ENCODE measurements at regions not wholly inside any gene's neighbourhood (a gene's known extent, or its start where the extent isn't known, plus 50 kb on each side); places are given as distances from the start of the nearest gene placed in this dataset.
"Not testable (repeated sequence)": the region's sequence is repeated elsewhere in the genome, so short reads cannot be mapped to it uniquely, and the experiment has no call there.

DNA sequence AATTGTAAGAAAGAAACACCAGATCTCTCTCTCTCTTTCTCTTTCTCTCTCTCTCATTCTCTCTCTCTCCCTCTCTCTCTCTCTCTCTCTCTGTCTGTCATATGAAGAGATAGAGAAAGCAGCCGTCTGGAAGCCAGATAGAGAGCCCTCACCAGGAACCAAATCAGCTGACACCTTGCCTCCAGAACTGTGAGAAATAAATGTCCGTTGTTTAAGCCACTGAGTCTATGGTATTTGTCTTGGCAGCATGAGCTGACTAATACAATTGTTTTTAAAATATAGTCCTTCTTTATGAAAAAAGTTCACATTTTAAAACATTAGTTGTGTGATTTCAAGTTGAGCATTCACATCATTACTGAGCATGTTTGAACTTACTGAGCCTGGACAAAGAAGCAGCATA, 275.6 kb downstream of the CETN3 start:
- no peak for DNase-seq (ENCODE audit: low spot score)

DNA sequence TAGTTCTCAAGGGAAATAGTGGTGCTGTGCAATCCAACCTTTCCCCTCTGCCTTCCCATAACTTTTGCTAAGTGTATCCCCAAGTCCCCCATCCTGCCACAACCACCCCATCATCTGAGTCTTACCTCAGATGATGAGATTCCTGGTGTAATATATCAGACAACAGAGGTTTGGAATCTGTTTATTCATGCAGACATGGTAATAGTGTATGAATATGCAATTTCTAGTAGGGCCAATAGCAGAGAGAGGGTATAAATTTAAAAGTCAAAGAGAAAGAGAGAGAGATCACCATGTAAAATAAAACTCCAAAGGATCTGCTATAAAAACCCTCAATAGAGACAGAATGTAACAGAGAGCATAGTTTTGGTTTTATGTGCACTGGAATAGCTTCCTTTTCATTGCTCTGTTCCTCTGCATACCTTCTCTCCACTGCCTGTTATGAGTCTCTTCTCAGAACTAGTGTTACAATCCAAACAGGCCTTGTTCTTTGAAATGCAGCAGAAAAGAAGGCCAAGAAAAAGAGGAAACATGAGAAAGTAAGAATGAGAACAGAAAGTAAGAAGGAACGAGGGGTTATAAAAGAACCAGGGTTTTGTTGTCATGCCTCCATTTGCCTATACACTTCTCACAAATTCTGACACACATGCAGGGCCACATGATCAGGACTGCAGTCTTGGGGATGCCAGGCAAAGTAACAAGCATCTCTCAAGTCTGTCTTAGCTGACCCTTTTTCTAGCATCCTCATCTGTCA, 278.0 kb downstream of the CETN3 start:
- no peak for DNase-seq (ENCODE audit: low spot score)

DNA sequence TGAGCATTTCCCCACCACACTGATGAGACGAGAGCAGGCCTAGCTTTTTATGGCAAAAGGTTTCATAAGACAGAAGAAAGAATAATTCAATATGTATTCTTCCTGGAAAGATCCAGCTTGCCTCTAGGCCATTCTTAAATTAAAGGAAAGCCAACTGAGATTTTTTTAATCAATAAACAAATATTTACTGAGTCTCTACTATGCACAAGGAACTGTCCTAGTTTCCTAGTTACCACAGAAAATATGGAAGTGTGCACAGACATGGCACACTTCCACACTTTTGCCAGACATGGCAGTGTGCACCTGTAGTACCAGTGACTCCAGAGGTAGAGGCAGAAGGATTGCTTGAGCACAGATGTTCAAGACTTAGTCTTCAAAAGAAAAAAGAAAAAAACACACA, 281.0 kb downstream of the CETN3 start:
- no peak for DNase-seq (ENCODE audit: low spot score)

DNA sequence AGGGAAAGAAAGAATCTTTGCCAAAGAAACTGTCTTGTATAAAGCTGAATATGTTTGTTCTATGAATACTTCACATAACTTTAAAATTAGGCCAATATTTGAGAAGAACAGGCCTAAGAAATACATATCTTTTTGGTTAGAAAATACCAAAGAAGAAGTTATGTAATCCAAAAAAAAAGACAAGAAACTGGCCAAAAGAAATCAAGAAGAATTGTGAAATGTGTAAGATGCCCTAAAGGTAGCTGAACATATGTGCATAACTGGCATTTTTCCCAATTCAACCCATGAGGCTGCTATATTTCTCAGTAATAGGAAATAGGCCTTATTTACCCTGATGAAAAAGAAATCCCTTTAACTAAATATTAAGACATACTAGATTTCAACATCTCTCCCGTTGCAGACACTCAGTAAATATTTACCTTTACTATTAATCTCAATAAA, 290.0 kb downstream of the CETN3 start:
- DNase-seq (ENCODE audit: low spot score), result no peak

DNA sequence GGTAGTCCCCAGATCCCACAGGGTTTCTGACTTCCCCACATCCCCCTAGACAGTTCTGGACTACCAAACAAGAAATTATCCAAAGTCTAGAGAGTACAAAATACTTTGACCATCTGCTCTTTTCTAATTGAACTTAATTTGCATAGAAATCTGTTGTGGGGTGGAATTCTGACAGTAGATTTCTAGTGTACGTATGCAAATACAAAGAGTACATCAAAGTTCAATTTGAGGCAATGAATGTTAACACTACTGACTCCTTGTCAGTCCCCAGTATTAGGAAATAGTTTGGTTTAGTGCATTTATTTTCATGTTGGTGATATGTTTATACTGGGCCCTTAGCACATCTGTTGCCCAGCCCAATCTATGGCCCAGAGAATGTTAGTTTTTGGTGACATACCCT, 292.6 kb downstream of the CETN3 start:
- DNase-seq (ENCODE audit: low spot score), result no peak

DNA sequence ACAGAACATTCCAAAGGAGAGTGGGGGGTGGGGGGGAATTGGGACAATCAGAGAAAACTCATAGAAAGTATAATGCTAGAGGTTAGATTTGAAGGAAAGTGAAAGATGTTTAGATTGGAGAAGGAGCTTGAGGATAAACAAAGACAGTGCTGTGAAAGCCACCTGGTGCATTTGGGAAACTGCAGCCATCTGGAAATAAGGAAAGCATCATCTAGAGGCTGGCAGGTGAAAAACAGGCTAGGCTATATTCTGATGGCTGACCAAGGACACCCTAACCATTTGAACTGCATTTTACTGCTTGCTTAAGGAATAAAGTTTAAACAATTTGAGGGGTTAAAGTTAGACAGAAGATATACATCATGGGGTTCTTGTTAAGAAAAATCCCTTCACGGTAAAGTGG, 296.4 kb downstream of the CETN3 start:
- no peak for DNase-seq (ENCODE audit: low spot score)

DNA sequence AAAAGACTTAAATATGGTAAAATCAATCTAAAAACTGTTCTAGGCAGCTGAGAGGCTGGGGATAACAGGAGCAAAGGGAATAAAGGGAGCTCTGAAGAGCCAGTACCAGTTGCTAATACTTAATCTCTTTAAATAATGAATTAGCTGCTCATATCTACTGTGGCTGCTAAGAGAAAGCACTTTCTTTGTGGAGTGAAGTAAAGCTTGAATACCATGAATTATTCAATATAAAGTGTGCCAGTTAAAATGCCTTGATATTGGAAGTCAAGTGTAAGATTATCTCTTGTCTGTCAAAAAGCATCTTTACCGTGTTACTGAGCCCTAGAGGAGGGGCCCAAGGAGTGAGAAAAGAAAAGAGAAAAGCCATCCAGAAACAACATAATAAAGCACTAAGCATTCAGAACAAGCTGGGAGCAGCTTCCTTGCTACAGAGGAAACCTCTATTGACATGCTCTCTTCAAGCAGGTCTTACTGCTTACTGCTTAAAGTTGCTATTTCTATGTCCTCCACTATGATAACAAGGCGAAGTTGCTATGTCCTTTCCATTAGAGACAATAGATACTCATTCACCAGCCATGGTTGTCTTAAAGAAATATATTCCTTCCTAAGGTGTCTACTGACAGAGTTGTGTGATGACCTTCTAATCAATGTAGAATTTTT, 297.4 kb downstream of the CETN3 start:
- DNase-seq (ENCODE audit: low spot score), result no peak

DNA sequence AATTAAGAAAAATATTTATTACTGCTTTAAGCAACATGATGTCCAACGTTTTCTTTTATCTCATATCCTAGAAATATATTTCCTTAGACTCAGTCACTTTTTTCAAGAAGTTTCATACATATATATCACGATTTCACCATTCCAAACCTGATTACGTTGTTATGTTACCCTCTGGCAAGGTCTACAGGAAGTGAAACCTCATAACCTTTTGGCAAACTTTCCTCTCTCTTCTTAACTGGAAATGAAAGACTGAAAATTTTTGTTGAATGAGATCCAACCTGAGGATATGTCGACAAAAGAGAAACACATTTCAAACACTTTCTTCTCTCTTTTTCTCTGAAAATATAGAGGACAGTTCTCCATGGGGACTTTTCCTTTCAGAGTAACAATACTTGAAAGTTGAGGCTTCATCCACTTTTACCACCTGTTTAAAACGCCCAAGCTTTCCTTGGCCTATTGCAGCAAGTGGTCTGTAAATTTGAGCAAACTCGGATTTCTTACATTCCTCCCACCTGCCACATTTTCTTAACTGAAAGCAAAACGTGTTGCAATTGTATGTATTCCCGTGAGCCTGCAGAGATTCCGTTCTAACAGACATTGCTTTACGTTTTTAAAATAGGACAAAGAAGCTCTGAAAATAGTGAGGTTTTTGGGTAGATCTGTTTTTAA, 298.1 kb downstream of the CETN3 start:
- no peak for DNase-seq (ENCODE audit: low spot score)

DNA sequence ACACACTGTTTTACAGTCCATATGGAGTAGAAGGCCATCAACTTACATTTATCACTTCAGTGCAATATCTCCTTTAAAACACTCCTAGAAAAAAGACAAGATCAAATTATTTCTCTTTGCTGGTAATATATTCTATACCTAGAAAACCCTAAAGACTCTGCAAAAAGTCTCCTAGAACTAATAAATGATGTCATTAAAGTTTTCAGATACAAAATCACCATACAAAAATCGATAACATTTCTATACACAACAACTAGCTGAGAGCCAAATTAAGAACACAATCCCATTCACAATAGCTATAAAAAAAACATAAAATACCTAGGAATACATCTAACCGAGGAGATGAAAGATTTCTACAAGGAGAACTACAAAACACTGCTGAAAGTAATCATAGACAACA, 300.3 kb downstream of the CETN3 start:
- no peak for DNase-seq (ENCODE audit: low spot score)

DNA sequence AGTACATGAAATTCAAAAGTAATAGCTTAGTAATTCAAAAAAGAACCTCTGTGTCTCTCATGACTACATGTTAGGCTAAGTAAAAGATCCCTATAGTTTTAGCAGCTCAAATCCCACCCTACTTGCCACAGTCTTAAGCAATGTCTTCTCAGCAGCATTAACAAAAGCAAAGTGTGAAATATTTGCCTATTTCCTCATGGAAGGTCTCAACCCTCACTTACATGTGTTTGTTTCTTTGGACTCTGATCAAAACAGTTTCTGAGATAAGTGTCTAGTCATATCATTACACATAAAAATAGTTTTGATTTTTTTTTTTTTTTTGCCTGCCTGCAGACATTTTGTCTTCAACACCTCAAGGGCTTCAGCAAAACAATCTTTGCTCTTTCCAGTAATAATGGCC, 310.5 kb downstream of the CETN3 start:
- DNase-seq (ENCODE audit: low spot score), result no peak

DNA sequence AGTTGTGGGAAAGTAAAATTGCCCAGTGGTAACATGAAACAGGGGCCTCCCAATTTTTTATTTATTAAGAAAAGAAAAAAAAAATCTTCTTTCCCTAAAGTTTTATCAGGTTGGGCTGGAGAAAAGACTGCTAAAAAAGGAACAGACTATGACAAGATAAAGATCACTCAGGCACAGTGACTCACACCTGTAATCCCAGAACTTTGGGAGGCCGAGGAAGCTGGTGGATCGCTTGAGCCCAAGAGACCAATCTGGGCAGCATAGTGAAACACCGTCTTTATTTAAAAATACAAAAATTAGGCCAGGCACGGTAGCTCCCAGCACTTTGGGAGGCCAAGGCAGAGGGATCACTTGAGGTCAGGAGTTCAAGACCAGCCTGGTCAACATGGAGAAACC, 312.5 kb downstream of the CETN3 start:
- DNase-seq (ENCODE audit: low spot score), result no peak

DNA sequence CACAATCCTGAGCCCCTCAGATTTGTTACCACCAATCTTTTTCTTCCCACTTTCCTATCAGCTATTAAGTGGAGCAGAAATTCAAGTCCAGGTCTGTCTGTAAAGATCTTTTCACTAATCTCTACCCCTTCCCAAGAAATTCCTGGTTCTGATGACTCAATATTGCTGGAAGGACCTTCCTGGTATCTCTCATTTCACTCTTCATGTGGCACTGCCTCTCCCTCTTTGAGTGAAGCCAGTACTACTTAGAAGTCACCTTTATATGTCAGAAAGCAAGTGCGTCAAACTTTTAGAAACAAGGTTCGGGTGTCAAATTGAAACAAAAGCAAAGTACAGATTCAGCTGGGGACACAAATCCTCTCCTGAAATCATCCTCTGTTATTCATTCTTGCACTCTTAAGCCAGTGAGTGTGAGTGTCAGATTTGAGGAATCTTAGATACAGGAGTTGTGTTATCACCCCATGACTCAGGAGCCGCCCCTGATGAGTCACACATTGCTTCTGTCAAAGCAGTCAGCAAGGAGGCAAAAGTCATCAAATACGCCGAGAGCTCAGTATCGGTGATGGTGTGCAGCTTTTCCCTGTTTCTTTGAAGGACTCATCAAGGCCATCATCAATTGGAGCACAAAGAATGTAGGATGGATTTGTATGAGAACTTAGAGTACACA, 313.0 kb downstream of the CETN3 start:
- DNase-seq (ENCODE audit: low spot score), result no peak

DNA sequence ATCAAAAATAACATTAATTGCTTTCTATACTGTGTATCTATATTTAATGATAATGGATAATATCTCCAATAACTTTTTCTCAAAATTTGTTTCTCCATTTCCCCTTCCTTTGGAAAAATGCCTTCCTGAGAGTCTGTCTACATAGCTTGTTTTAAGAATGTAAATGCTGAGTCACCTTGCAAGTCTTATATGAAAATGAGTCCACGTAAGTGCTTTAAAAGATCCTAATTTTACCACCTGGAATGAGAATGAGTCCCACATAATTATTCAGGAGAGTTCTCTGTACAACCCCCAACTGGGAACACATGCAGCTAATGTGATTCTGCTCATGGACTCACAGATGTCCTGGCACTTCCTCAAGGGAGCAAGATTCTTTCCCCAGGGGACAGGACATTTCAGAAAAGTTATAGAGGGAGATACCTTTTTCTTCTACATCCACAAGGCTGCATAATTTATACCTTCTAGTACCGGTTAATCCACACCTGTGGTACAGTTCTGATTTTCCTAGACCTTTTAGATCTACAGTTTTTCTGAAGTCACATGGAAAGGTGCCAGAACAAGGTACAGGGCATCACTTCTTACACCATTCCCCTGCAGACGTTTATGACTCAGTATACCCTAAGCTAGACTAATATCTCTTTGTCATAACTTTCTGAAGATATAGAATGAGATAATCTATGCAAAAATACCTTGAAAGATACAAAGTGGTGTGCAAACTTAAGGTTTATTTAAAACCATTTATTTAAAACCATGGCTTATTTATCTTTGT, 314.1 kb downstream of the CETN3 start:
- no peak for DNase-seq (ENCODE audit: low spot score)

DNA sequence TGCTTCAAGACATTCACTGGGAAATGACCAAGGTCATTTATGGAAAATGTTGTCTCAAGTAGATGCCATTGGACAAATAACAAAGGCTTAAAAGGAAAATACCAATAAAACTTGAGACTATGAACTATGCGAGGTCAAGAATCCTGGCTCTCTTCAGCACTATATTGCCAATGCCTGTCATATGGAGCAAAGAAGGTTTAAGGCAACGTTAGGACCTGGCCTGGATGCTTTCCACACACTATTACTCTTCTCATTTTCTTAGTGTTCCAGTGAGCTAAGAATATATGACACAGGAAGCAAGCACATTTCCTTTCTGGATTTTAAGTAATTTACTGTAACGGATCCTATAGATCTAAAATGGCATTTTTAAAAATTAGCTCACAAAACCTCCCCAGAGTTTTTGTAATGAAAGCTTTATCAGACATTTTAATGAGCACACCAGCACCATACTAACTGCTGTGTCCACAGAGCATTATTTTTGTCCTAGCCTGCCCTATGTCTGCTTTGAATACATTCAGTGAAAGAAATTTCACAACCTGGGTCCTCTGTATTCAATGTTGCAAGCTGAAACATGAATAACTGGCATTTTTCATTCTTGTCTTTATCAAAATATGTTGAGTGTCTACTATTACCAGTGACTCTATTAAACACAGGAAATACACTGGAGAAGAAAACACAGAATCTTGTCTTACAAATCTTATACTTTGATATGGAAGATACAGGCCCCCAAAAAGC, 315.6 kb downstream of the CETN3 start:
- no peak for DNase-seq (ENCODE audit: low spot score)

DNA sequence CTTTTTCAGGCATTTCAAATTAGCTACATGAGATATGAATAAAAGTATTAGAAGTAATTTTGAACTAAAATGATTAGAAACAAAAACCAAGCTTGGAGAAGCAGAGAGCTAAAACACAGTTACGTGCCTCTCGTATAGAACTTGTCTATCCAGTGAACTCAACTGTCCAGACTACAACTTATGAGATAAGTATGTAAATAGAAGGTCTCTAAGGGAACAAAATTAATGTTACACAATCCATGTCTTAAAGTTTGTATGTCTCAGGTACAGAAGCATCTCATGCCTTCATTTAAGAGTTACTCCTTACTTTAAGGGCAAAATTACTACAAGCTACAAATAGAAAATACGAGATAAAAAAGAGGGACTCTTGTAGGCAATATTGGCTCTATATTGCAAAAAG, 316.8 kb downstream of the CETN3 start:
- no peak for DNase-seq (ENCODE audit: low spot score)

DNA sequence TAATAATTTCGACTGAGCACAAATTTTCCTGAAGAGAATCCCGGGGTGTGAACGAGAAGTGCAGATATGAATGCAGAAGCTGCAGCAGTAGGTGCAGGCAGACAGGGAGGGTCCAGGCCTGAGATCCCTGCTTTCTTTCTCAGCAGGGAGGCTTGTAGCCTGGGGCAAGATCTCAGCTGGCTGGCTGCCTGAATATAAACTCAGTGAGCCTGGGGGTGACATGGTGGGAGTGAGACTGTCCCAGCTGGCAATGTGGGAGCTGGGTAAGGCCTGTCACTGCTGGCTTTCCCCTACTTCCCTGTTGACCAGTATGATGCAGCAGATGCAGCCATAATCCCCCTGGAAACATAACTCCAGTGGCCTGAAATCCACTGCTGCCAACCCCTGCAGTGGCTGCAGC, 325.2 kb downstream of the CETN3 start:
- DNase-seq (ENCODE audit: low spot score), result no peak

DNA sequence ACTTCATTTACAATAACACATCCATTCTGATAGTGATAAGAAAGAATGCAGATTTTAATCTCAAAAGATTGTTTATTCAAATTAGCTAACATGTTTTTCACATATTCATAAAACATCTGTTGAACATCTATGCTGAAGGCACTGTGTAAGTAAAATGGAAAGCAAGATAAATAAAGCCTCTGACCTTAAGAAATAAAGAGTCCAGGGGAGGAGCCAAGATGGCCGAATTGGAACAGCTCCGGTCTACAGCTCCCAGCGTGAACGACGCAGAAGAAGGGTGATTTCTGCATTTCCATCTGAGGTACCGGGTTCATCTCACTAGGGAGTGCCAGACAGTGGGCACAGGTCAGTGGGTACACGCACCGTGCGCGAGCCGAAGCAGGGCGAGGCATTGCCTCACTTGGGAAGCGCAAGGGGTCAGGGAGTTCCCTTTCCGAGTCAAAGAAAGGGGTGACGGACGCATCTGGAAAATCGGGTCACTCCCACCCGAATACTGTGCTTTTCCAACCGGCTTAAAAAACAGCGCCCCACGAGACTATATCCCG, 336.5 kb downstream of the CETN3 start:
- DNase-seq (ENCODE audit: low spot score), result not testable (repeated sequence)

DNA sequence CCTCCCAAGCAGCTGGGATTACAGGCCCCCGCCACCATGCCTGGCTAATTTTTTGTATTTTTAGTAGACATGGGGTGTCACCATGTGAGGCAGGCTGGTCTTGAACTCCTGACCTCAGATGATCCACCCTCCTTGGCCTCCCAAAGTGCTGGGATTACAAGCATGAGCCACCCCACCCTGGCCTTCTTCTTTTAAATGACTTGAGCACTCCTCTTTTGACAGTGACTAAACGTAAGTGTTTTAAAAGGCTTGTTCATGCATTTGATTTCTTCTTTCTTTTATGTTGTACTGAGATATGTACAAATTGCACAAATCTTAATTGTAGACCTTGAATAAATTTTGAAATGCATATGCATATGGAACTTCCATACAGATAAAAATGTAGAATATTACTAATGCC, 337.9 kb downstream of the CETN3 start:
- no peak for DNase-seq (ENCODE audit: low spot score)

DNA sequence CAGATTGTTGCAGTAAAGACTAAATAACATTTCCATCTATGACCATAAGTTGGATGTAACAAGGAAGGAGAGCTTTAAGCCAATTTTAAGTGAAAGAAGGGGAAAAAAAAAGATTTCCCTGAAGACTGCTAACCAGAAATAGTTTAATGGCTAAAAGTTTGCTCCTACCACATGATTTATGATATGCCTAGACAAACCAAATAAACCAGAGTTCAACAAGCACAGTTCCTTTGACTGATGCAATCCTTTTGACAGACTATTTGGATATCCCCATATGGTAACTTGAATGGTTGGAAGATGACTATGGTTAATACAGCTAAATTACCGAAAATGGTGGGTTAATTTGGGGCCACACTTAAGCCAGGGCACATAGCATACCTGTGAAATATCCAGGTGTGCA, 338.5 kb downstream of the CETN3 start:
- no peak for DNase-seq (ENCODE audit: low spot score)

DNA sequence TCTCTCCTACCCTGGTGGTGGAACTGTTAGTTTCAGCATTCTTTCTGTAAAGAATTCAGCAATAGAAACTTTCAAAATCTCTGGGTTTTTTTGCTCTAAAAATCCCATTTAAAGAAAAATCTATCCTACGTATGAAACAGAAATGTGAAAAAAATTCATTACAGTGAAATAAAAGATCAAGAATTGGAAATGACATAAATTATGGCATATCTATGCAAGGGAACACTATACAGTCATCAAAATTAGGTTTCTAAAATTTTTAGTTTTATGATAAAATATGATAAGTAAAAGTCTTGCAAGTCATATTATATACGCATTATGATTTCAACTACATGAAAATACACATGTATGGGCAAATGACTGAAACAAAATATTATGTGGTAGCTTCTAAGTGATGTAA, 342.6 kb downstream of the CETN3 start:
- no peak for DNase-seq (ENCODE audit: low spot score)

All from hematopoietic multipotent progenitor cell treated with erythropoietin and hydrocortisone succinate and interleukin-3 and kit ligand, for 17 days (in vitro differentiated cells).